ENCODE measurements at regions not wholly inside any gene's neighbourhood (a gene's known extent, or its start where the extent isn't known, plus 50 kb on each side); places are given as distances from the start of the nearest gene placed in this dataset.

- Histone ChIP-seq H3K36me3 (ENCODE audit: control insufficient read depth, insufficient read depth, low read length) (no peaks in the 10 kb centered on the region), H3K9me3 (replicated peaks; ENCODE audit: control insufficient read depth, insufficient read depth, low read depth, low read length) (no peaks in the 10 kb centered on the region), H3K4me3 (no peak overlapping the region), H3K4me2 (ENCODE audit: insufficient read depth, low read length) (no peak overlapping the region), H3K9me1 (ENCODE audit: control insufficient read depth, insufficient read depth, low read length) (no peaks in the 10 kb centered on the region), H2AFZ (ENCODE audit: low read depth, low read length) (no peak overlapping the region), H3K4me1 (replicated peaks in 1 of 2; ENCODE audit: control insufficient read depth in 2 of 2, insufficient read depth in 2 of 2, low read length in 2 of 2) (no peaks in the 10 kb centered on the region; a peak in 1 of 5 replicates), H3K79me2 (ENCODE audit: control insufficient read depth, insufficient read depth, low read length) (no peaks in the 10 kb centered on the region), H3K27me3 (ENCODE audit: control insufficient read depth in 2 of 2, insufficient read depth in 2 of 2, low read length in 2 of 2) (no peaks in the 10 kb centered on the region), H3K27ac (ENCODE audit: extremely low read depth, low read depth, low read length) (no peak overlapping the region), H4K20me1 (replicated peaks; ENCODE audit: control insufficient read depth, insufficient read depth, low read length) (no peaks in the 10 kb centered on the region), H3K9ac (ENCODE audit: insufficient read depth in 1 of 2, low read depth in 2 of 2, low read length in 2 of 2) (no peak overlapping the region)
- FAIRE-seq (no peak), ATAC-seq (no peak), DNase-seq (ENCODE audit: extremely low read depth in 1 of 4, low spot score in 3 of 4) (no peak)
- WGBS (ENCODE audit: insufficient coverage, low coverage, missing lambda C conversion rate), result 0% methylated on average over 1 of the region's 1 CpG
- no peak for TF ChIP-seq MYNN (IDR thresholded peaks at IDR 0.05)
- no peak for TF ChIP-seq MYNN (CRISPR knock-in tag; IDR thresholded peaks at IDR 0.05)
- peak; percentile 70 for TF ChIP-seq C11orf30 (IDR thresholded peaks at IDR 0.05; ENCODE audit: low read depth)
- TF ChIP-seq ZNF316 (IDR thresholded peaks at IDR 0.05), result peak; percentile 83
- TF ChIP-seq ZNF239 (CRISPR knock-in tag; IDR thresholded peaks at IDR 0.05), result no peak
- TF ChIP-seq CBX8 (IDR thresholded peaks at IDR 0.05; ENCODE audit: borderline replicate concordance, extremely low read depth, low read depth, low read length, poor library complexity, severe bottlenecking), result no peak
- TF ChIP-seq MAFF (IDR thresholded peaks at IDR 0.05; ENCODE audit: low read length), result peak; percentile 10; the same call in 1 of the 2 replicates
- peak; percentile 48; the same call in 1 of the 2 replicates for TF ChIP-seq MAFG (tag; conservative IDR thresholded peaks at IDR 0.05)
- no TSS peak for BruUV-seq (replicated peaks)
- intact Hi-C loops (cut with micrococcal nuclease) (no loop called here), in situ Hi-C loops (cut with MboI) (no loop called here)
- POLR2A ChIA-PET, result no interaction called here
- CTCF ChIA-PET (ENCODE audit: low intra/inter-chr PET ratio), result no interaction called here
Observed at GRCh38 chr10:61564444-61564843, 98.3 kb upstream of the CABCOCO1 start.

DNA sequence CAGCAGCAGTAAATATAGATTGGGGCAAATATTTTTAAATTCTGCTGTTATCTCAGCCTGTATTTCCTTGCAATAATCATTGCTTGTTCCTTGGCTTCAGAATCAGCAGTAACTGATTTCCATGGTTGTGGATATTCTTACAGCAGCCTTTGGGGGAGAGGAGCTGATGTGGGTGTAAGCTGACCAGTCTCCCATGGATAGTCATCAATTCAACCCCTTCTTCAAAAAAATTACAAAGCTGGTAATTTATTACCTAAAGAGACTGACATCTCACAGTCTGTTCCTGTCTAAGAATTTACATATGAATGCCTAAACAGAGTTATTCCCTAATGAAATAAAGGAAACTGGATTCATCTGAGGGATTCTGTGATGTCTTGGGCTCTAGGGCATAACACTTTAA lies 103.1 kb upstream of the CABCOCO1 start:
- Histone ChIP-seq H3K9me3 (replicated peaks; ENCODE audit: control insufficient read depth, insufficient read depth, low read depth, low read length) (no peaks in the 10 kb centered on the region), H2AFZ (ENCODE audit: low read depth, low read length) (no peak overlapping the region), H3K9ac (ENCODE audit: insufficient read depth in 1 of 2, low read depth in 2 of 2, low read length in 2 of 2) (no peak overlapping the region), H3K4me3 (no peak overlapping the region), H3K9me1 (ENCODE audit: control insufficient read depth, insufficient read depth, low read length) (no peaks in the 10 kb centered on the region), H3K27me3 (ENCODE audit: control insufficient read depth in 2 of 2, insufficient read depth in 2 of 2, low read length in 2 of 2) (no peaks in the 10 kb centered on the region), H3K79me2 (ENCODE audit: control insufficient read depth, insufficient read depth, low read length) (no peaks in the 10 kb centered on the region), H3K36me3 (ENCODE audit: control insufficient read depth, insufficient read depth, low read length) (no peaks in the 10 kb centered on the region), H3K4me1 (replicated peaks in 1 of 2; ENCODE audit: control insufficient read depth in 2 of 2, insufficient read depth in 2 of 2, low read length in 2 of 2) (no peaks in the 10 kb centered on the region), H4K20me1 (replicated peaks; ENCODE audit: control insufficient read depth, insufficient read depth, low read length) (no peaks in the 10 kb centered on the region), H3K27ac (ENCODE audit: extremely low read depth, low read depth, low read length) (no peak overlapping the region), H3K4me2 (ENCODE audit: insufficient read depth, low read length) (no peak overlapping the region)
- CTCF ChIA-PET (ENCODE audit: low intra/inter-chr PET ratio), result no interaction called here
- intact Hi-C loops (cut with micrococcal nuclease), result no loop called here
- ATAC-seq (no peak), FAIRE-seq (no peak), DNase-seq (ENCODE audit: extremely low read depth in 1 of 4, low spot score in 3 of 4) (no peak)
- no TSS peak for BruUV-seq (replicated peaks)
- in situ Hi-C loops (cut with MboI), result no loop called here
- POLR2A ChIA-PET, result interaction anchor here (1.2 to 1.3 kb wide), 2 partner anchors 14 to 30 kb away, joined by 3 to 6 read pairs; no protein-coding TSS in a partner anchor
- TF ChIP-seq BHLHE40 (IDR thresholded peaks at IDR 0.05; ENCODE audit: low read length) (no peak), ELF2 (CRISPR knock-in tag; IDR thresholded peaks at IDR 0.05) (no peak), ZNF589 (CRISPR knock-in tag; IDR thresholded peaks at IDR 0.05; ENCODE audit: low read depth) (no peak)
- TF ChIP-seq, protein P1, sequence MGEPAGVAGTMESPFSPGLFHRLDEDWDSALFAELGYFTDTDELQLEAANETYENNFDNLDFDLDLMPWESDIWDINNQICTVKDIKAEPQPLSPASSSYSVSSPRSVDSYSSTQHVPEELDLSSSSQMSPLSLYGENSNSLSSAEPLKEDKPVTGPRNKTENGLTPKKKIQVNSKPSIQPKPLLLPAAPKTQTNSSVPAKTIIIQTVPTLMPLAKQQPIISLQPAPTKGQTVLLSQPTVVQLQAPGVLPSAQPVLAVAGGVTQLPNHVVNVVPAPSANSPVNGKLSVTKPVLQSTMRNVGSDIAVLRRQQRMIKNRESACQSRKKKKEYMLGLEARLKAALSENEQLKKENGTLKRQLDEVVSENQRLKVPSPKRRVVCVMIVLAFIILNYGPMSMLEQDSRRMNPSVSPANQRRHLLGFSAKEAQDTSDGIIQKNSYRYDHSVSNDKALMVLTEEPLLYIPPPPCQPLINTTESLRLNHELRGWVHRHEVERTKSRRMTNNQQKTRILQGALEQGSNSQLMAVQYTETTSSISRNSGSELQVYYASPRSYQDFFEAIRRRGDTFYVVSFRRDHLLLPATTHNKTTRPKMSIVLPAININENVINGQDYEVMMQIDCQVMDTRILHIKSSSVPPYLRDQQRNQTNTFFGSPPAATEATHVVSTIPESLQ (CRISPR knock-in tag; IDR thresholded peaks at IDR 0.05), result no peak
- TF ChIP-seq, protein P2, sequence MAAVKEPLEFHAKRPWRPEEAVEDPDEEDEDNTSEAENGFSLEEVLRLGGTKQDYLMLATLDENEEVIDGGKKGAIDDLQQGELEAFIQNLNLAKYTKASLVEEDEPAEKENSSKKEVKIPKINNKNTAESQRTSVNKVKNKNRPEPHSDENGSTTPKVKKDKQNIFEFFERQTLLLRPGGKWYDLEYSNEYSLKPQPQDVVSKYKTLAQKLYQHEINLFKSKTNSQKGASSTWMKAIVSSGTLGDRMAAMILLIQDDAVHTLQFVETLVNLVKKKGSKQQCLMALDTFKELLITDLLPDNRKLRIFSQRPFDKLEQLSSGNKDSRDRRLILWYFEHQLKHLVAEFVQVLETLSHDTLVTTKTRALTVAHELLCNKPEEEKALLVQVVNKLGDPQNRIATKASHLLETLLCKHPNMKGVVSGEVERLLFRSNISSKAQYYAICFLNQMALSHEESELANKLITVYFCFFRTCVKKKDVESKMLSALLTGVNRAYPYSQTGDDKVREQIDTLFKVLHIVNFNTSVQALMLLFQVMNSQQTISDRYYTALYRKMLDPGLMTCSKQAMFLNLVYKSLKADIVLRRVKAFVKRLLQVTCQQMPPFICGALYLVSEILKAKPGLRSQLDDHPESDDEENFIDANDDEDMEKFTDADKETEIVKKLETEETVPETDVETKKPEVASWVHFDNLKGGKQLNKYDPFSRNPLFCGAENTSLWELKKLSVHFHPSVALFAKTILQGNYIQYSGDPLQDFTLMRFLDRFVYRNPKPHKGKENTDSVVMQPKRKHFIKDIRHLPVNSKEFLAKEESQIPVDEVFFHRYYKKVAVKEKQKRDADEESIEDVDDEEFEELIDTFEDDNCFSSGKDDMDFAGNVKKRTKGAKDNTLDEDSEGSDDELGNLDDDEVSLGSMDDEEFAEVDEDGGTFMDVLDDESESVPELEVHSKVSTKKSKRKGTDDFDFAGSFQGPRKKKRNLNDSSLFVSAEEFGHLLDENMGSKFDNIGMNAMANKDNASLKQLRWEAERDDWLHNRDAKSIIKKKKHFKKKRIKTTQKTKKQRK (IDR thresholded peaks at IDR 0.05; ENCODE audit: borderline replicate concordance, low read depth, low read length), result no peak

All from K562 (cell line).